Activated CD8-positive, alpha-beta memory T cell treated with anti-CD3 and anti-CD28 coated beads for 36 hours (primary cell): ENCODE measurements at regions not wholly inside any gene's neighbourhood (a gene's known extent, or its start where the extent isn't known, plus 50 kb on each side); places are given as distances from the start of the nearest gene placed in this dataset.
"Not testable (repeated sequence)": the region's sequence is repeated elsewhere in the genome, so short reads cannot be mapped to it uniquely, and the experiment has no call there.

Experiments used
- CTCF ChIA-PET: fragments of 350-600 bp; sonication (Branson Sonifier 250); formaldehyde crosslinking; loops from one replicate; lab custom pipeline; 2021; ENCODE audit warnings: antibody characterized with exemption; lab: Charles Lee
- POLR2A ChIA-PET: fragments of 350-600 bp; sonication (Branson Sonifier 250); formaldehyde crosslinking; loops from one replicate; lab custom pipeline; 2021; ENCODE audit warnings: antibody characterized with exemption; lab: Charles Lee

DNA sequence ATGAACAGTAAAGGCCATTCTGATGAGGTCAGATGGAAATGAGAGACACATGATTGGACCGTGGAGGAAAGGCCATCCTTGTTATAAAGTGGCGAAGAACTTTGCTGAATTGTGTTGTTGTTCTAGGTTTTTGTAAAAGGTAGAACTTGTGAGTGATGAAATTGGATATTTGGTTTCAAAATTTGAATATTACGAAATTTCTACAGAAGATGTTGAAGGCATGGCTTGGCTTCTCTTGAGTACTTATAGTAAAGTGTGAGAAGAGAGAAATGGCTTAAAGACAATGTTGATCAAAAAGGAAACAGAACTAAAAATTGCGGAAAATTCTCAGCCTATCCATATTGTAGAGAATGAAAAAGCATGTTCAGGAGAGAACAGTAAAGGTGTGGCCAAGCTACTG, 166.6 kb upstream of the S1PR3 start:
- POLR2A ChIA-PET, result no interaction called here
- CTCF ChIA-PET, result no interaction called here

DNA sequence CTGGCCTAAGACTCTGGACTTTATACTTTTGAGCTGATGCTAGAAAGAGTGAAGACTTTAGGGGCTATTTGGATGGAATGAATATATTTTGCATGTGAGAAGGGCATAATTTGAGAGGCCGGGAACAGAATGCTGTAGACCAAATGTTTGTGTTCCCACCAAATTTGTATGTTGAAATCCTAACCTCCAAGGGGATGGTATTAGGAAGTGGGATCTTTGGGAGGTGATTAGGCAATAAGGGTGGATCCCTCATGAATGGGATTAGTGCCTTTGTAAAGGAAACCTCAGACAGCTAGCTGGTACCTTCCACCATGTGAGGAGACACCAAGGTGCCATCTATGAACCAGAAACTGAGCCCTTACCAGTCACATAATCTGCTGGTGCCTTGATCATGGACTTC, 165.1 kb upstream of the S1PR3 start:
- ChIA-PET CTCF (no interaction called here), POLR2A (no interaction called here)

GRCh38 chr9:88826771-88827181, 164.5 kb upstream of the S1PR3 start:
- ChIA-PET POLR2A (no interaction called here), CTCF (no interaction called here)

DNA sequence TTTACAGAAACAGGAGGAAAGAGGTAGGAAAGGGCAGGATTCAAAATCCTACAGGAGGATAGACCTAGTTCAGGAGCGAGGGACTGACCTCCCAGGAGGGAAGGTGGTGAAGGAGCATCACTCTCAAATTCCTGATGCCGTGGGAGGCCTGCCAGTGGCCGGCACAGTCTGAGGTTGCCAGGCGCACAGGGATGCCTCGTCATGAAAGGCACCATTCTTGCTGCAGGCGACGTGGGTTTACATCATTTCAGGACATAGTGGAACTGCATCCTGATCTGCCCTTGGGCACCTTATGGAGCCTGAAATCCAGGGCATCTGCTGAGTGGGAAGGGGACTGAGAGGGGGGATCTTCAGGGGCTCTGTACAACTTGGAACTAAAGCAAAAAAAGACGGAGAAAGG, 163.2 kb upstream of the S1PR3 start:
- POLR2A ChIA-PET, result interaction anchor here (0.5 kb wide), 1 partner anchor 779 kb away, joined by 4 read pairs; no protein-coding TSS in a partner anchor
- CTCF ChIA-PET, result no interaction called here

GRCh38 chr9:88828492-88828974, 162.7 kb upstream of the S1PR3 start:
- ChIA-PET POLR2A (interaction anchor here (0.5 to 1.3 kb wide), 2 partner anchors 95 to 780 kb away, joined by 3 to 4 read pairs; no protein-coding TSS in a partner anchor), CTCF (no interaction called here)

GRCh38 chr9:88829276-88829675, 162.0 kb upstream of the S1PR3 start:
- ChIA-PET POLR2A (interaction anchor here (1.3 kb wide), 1 partner anchor 94 kb away, joined by 3 read pairs; no protein-coding TSS in a partner anchor), CTCF (no interaction called here)

GRCh38 chr9:88831713-88832407, 159.4 kb upstream of the S1PR3 start:
- POLR2A ChIA-PET, result no interaction called here
- CTCF ChIA-PET, result no interaction called here

DNA sequence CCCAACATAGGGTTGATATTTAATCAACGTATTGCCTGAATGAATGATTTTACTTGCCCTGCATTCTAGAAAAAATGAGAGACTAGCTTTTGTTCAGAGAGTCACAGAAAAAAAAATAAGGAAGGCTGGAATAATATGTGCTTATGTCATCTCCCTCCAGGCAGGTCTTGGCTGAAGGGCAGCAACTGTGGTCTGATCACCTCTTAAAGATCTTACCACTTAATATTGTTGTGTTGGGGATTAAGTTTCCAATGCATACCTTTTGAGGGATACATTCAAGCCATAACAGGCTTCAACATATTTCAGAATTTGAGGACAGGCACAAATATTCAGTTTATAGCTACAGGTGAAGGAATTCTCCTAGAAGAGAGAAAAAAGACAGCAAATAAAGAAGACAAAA, 157.3 kb upstream of the S1PR3 start:
- POLR2A ChIA-PET, result no interaction called here

DNA sequence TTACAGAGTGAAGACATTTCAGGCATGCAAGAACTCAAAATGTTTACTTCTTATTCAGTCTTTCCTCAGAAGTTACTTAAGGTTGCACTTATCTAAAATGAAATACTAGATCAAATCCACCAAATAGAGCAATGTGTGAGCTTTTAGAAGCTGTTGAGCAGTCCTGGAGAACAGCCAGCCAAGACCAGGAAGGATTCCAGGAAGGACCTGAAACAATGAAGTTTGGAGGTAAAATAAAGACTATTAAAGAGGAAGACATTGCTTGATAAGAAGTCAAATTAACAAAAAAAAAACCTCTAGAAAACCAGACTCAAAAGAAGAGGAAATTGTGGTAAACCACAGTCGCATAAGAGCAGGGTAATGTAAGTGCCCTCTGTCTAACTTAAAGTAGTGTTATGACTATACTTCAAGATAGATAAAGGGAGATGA, 156.2 kb upstream of the S1PR3 start:
- CTCF ChIA-PET, result no interaction called here
- POLR2A ChIA-PET, result no interaction called here

More for the DNA sequence above, 157.3 kb upstream of the S1PR3 start:
- CTCF ChIA-PET, result no interaction called here

- ChIA-PET CTCF (no interaction called here), POLR2A (no interaction called here)
Observed at GRCh38 chr9:88835772-88836171, 155.5 kb upstream of the S1PR3 start.

DNA sequence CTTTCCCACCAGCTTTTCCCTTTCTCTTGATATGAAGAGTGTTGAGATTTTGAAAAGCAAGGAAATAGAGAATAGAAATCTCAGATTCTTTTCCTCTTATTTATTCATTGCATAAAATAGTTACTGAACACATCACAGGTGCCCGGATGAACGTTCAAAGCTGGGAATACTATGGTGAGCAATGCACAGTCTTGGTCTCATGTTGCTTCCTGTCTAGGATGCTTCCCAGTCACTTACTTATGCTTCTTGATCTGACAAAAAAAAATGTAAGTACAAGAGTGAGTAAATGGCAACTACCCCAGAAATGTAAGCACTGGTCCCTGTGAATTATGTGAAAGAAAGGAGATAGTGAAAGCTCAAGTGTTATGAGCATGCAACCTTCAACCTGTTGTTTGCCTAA, 153.5 kb upstream of the S1PR3 start:
- POLR2A ChIA-PET, result no interaction called here
- CTCF ChIA-PET, result no interaction called here

GRCh38 chr9:88849878-88850277, 141.4 kb upstream of the S1PR3 start:
- POLR2A ChIA-PET, CTCF ChIA-PET: not testable (repeated sequence)

- POLR2A ChIA-PET, result no interaction called here
Observed at GRCh38 chr9:88852794-88853193, 138.5 kb upstream of the S1PR3 start.

DNA sequence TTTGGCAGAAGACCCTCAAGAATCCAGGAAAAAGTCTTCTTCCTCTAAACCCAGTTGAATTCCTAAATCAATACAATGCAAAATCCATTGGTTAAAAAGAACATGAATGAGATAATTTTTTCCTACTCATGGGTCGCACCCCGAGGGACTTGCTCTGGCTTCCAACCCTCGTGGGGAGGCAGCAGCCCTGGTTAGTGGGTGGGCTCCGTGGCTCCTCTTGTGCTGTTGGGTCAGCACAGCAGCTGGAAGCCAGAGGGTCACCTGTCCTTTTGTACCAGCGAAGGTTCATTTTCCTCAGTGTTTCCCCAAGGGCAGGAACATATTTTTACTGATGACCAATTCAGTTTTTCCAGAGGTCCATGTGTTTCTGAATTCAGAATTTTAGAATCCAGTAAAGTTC, 120.6 kb upstream of the S1PR3 start:
- ChIA-PET POLR2A (no interaction called here), CTCF (no interaction called here)

More at GRCh38 chr9:88852794-88853193, 138.5 kb upstream of the S1PR3 start:
- CTCF ChIA-PET, result no interaction called here

DNA sequence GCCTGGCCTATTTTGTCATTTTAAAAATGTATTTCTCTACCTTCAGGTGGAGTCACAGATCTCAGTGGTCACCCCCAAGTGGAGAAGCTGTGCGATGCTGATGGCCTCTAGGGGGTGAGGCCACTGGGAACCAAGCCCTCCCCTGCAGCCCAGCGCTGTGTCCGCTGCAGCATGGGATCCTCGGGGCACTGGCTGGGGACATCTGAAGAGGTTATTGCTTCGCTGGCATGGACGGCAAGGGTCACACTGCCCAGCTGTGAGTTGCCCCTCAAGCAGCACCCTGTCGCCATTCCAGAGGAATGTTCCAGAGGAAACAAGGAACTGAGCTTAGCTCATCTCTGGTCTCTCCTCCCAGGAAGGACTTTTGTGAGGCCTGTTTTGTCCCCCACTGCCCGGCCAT, 119.6 kb upstream of the S1PR3 start:
- ChIA-PET CTCF (no interaction called here), POLR2A (no interaction called here)

GRCh38 chr9:88872192-88872946, 118.9 kb upstream of the S1PR3 start:
- ChIA-PET CTCF (no interaction called here), POLR2A (no interaction called here)

DNA sequence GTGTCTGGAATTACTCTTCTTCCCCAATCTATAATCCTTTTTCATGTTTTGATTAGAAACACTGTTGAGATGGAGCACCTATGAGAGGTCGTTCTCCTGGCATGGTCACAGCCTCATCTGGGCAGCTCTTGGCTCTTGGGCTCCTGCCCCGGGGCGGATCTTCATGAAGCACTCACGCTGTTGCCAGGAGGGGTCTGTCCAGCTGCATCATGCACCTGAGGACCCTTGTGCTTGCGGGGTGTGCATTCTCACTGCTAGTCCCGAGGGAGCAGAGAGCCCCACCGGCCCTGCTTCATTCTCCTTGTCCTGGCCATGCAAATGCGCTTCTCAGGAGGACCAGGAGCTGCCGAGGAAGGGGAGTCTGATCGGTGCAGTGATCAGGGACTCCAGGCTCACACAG, 117.6 kb upstream of the S1PR3 start:
- ChIA-PET POLR2A (no interaction called here), CTCF (no interaction called here)

DNA sequence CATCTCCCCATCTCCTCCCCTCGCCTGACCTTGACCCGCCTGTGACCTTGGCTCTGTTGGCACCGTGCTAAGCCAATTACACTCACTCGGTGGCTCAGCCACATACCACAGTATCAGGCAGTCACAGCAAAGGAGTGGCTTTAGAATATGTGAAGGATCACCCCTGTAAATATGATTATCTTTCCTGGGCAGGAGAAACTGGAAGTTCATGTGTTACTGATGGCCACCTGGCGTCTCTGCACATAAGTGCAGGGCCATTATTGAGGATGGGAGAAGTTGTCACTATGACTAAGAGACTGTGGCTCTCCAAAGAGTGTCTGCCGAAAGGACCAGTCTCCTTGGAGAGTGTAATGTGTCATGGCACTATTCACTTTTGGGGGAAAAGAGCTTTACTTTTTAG, 116.9 kb upstream of the S1PR3 start:
- CTCF ChIA-PET, result no interaction called here
- POLR2A ChIA-PET, result no interaction called here

DNA sequence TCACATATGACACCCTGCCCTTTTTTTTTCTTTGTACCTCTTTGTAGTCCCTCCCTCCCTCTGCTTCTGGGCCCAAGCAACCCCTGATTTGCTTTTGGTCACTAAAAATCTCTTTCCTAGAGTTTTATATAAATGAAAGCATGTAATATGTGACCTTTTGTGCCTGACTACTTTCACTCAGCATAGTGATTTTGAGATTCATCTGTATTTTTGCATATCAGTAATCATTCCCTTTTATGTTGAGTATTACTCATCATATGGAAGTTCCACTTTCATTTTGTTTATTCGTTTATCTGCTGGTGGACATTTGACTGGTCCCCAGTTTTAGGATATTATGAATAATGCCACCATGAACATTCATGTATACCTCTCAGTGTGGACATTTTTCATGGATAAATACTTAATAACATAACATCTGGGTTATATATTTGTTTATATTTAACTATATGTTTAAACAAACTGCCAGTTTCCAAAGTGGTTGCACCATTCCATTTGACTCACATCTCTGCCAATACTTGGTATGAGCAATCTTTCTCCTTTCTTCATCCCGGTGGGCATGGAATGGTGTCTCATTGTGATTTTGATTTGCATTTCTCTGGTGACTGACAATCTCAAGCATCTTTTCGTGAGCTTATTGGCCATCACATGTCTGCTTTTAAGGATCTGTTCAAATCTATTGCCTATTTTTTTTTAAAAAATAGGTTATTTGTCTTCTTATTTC, 115.7 kb upstream of the S1PR3 start:
- ChIA-PET CTCF (no interaction called here), POLR2A (no interaction called here)

GRCh38 chr9:88880199-88880598, 111.1 kb upstream of the S1PR3 start:
- ChIA-PET CTCF (no interaction called here), POLR2A (no interaction called here)
